ENCODE measurements at regions not wholly inside any gene's neighbourhood (a gene's known extent, or its start where the extent isn't known, plus 50 kb on each side); places are given as distances from the start of the nearest gene placed in this dataset.

DNA sequence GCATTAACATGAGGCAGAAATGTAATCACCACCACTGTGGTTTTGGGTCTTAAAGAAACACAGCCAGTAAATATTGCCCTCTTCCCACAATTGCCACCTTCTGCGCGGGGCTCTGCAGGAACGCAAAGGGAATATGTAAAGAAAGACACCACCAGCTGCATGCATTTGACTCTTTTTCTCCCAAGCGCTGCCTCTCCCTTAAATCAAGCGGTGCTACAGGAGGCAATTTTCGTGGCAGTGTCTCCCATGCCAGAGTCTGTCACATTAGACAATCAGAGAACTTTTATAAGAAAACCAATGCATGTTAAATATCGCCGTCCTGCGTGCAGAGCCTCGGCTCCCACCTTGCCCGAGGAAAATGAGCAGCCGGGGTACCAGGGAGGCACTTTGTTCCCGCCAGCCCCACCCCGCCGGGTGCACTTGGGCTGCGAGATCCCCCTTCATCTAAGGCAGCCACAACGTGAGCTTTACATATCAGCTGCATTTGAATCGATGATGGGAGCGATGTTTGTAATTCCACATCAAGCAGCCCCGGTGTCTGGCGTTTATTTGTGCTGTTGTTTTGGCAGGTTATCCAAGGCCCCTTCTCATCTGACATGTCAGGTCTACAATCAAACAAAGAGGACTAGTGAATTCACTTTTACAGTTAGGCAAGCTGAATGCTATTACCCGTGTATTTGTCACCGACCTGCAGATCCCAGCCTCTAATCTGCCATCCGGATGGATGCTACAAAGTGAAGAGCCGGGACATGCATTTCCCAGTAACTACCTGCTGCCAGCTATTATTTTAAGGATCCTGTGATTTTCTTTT is 72.3 kb upstream of the MGMT start:
- in situ Hi-C loops (cut with HindIII; ENCODE audit: low pct_unique_long_range_greater_than_20kb, low sequenced_read_pairs): no loop called here
- no peak for DNase-seq (ENCODE audit: low read depth, low spot score)

DNA sequence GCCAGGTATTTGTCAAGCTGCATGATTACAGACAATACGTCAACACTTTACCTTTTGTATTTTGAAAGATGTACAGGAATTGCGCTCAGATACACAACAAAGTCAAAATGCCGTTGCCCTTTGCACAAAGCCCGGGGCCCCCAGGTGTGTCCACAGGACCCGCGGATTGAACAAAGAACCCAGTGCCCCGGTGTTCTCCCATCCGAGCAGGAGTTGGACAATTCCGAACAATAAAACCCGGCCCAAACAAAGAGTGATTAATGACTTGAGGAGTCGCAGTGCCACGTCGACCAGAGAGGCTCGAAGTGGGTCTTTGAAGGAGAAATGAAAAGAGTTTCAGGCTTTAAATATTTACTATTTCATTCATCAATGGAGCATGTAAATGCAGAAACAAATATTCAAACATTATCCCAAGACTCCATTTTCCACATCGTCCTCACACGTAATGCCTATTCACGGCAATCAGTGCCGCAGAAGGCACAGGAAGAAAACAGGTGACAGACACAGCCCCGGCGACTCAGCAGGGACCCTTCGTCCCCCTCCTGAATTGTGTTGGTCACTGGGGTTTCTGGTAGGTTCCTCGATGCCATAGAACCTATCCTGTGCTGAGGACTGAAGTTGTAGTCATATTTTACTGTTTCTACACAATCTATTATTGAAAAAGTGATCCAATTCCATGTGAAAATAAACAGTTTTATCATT is 70.9 kb upstream of the MGMT start:
- in situ Hi-C loops (cut with HindIII; ENCODE audit: low pct_unique_long_range_greater_than_20kb, low sequenced_read_pairs): no loop called here
- no peak for DNase-seq (ENCODE audit: low read depth, low spot score)

DNA sequence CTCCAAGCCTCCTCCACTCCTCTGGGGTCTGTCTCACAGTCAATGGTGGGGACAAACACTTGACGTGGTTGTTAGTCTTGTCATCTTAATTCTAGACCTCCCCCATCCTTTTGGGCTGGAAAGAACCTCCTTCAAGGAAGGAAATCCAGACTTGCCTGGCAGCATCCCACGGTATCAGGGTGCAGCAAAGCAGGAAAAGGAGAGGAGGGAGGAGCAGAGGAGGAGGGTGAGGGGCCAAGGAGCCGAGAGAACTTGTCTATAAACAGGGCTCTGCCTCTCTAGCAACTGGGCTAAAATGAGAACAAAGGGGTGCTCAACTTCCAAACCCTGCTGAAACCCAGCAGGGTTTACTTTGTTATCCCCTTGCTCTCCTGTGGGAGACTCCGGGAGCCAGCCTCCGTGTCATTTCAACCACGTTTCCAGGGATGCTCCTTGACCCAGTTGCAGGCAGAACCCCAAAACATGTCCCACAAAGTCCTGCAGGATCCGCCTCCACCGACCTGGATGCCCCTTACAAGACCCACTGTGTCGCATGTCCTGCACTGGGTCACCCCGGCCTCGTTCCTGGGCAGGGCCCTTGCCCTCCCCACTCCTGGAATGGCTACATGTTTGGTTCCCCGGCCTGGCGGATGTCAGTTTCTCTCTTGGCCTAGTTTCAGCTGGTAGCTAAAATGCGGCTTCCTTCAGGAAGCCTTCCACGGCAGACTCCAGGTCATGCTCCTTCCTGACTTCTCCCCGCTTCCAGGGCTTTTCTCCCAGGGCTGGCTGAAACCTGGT is 69.7 kb upstream of the MGMT start:
- in situ Hi-C loops (cut with HindIII; ENCODE audit: low pct_unique_long_range_greater_than_20kb, low sequenced_read_pairs): no loop called here
- no peak for DNase-seq (ENCODE audit: low read depth, low spot score)

DNA sequence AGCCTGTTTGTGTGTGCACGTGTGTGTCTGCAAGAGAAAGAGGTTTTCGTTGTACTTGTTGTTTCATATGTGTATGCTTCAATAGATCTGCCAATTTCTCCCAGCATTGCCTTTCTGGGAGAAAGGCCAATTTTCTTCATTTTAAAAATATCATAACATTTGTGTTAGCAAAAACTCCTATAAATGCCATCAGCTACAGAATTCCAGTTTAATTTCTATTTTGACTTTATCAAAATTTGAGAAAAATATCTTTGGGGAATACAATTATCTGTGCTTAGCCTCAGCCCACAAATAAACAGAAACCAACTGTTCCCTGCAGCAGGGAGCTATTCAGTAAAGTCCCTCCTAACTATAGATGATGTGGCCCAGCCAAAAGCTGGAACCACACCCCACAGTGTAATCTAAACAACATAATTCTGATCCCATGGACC is 68.3 kb upstream of the MGMT start:
- in situ Hi-C loops (cut with HindIII; ENCODE audit: low pct_unique_long_range_greater_than_20kb, low sequenced_read_pairs): no loop called here
- no peak for DNase-seq (ENCODE audit: low read depth, low spot score)

DNA sequence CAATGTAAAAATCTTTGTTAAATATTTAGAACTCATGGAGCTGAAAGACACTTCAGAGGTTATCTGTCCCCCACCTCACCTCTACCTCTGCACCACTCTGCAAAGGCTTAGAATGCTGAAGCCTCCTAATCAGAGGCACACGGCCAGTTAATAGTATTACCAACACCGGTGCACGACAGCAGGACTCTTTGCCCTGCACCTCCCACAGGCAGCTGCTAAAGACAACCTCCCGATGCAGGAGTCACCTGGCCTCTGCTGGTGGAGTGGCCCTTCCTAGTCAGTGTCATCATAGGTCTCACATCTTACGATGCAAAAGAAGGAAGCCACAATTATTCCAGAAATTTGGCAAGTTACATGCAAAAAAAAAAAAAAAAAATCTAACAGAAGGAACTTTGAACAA is 66.6 kb upstream of the MGMT start:
- in situ Hi-C loops (cut with HindIII; ENCODE audit: low pct_unique_long_range_greater_than_20kb, low sequenced_read_pairs): no loop called here
- DNase-seq (ENCODE audit: low read depth, low spot score): no peak

DNA sequence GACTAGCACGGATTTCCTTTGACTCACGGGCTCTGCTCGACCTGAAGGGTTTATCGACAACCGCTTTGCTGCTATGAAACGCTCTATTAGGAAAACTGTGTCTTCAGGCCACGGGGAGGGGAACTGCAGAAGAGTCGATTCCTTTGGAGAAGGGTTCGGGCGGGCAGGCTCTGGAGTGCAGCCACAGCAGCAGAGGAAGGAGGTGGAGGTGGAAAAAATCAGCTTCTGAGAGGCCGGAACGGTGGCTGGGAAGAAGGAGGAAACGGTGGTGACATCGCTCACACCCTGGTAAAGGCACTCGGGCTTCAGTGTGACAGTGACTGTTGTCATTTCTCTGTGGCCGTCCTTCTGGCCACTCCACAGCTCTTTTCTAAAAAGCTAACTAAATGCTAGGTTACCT is 64.6 kb upstream of the MGMT start:
- DNase-seq (ENCODE audit: low read depth, low spot score): no peak
- in situ Hi-C loops (cut with HindIII; ENCODE audit: low pct_unique_long_range_greater_than_20kb, low sequenced_read_pairs): no loop called here

DNA sequence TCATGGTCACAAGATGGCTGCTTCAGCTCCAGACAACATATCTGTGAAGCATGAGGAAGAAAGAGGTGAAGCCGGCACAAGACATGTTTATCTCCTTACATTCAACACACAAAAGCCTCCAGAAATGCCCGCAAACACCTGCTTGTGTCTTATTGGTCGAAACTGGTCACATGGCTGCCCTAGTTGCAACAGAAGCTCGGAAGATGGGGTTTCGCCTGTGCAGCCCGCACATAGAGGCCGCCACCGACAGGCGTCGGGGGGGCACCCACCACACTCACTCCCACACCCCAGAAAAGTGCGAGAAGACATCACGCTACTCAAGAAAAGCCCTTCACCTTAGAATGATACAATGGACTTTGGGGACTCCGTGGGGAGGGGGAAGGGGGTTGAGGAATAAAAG is 63.0 kb upstream of the MGMT start:
- DNase-seq (ENCODE audit: low read depth, low spot score): no peak
- in situ Hi-C loops (cut with HindIII; ENCODE audit: low pct_unique_long_range_greater_than_20kb, low sequenced_read_pairs): no loop called here

DNA sequence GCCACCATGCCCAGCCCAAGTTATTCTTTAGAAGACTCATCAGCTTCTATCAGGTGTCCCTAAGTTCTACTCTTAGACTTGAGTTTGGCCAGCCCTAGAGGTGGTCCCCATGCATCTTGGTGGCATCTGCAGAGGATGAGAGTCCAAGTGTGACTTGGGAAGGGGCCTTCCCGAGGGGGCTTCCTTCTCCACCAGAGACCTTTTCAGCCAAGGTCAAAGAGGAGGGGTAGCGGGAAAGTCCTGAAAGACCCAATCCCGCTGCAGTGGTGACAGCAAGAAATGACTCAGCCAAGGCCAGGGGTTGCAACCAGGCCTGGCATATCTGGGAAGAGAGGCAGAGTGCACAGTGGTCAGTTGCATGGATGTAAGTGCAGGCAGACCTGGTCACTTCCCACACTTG is 61.7 kb upstream of the MGMT start:
- no peak for DNase-seq (ENCODE audit: low read depth, low spot score)
- in situ Hi-C loops (cut with HindIII; ENCODE audit: low pct_unique_long_range_greater_than_20kb, low sequenced_read_pairs): no loop called here

DNA sequence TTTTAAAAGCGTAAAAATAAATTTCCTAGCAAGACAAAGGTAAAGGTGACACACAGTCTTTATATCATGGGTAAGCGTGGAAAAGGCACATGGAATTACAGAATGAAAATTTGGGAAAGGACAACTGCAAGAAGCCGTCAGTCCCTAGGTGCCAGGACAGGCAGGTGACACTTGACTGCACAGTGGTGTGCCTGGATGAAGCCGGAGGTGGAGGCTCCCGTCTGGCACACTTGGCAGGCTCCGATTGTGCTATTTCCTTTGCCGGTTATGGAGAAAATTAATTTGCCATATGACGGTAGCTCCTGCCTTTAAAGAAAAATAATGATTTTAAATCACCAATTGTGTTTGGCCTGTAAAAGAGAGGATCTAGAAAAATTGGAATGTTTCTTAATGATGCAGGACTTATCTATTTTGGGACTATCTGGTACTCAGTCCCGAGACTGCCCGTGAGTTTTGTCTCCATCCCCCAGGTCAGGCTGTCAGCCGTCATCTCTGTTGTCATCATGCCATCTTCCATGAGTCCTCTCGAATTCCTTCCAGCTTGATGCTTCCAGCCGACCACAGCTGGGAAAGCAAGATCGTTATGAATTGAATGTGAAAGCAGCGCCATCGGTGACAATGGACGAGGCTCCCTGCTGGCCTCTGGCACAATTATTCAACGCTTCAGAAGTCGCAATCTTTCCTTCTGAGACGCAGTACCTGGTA is 56.2 kb upstream of the MGMT start:
- in situ Hi-C loops (cut with HindIII; ENCODE audit: low pct_unique_long_range_greater_than_20kb, low sequenced_read_pairs): no loop called here
- DNase-seq (ENCODE audit: low read depth, low spot score): no peak

DNA sequence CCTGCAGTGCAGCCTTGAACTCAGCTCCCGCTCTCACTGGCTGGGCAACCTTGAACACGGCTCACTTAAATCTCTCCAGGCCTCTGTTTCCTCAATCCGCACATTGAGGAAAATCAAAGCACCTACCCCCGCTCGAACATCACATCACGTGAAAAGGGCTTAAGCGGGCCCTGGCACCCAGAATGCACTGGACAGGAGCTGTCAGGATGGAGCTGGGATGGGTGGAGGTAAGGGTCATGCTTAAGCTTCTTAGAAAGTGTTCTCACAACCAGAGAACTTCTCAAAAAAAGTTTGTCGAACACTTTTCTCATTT is 55.7 kb upstream of the MGMT start:
- DNase-seq (ENCODE audit: low read depth, low spot score): no peak
- in situ Hi-C loops (cut with HindIII; ENCODE audit: low pct_unique_long_range_greater_than_20kb, low sequenced_read_pairs): no loop called here

DNA sequence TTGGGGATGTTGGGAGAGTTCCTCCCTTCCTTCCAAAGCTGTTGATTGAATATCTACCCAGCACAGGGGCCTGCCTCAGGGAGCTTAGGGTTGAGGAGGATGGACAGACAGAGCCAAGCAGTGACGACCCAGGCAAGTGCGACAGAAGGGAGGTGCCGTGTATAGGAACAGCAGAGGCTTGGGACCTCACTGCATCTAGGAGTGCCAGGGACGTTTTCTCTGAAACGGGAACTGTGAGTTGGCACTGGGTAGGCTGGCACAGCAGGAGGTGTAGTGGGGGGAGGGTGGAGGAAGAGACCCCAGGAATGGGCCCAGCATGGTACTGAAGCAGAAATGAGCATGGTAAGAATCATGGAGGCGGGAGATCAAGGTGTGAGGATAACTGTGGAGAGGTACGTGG is 55.3 kb upstream of the MGMT start:
- no peak for DNase-seq (ENCODE audit: low read depth, low spot score)
- in situ Hi-C loops (cut with HindIII; ENCODE audit: low pct_unique_long_range_greater_than_20kb, low sequenced_read_pairs): no loop called here

DNA sequence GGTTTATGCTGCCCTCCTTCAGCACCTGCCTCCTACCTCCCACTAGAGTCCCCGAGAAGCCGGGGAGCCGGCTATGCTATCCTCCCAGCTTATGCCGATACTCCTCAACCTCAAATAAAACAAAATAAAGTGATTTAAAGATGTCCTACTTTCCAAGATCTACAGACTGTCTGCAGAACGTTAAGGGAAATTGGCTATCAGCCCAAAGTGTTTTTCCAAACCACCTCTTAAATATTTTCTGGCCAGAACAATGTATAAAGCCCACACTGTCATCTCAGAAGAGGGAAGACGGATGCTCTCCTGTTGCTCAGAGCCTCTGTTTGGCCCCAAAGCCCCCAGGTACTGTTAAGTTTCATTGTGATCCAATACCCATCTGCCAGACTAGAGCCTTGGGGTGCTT is 54.0 kb upstream of the MGMT start:
- in situ Hi-C loops (cut with HindIII; ENCODE audit: low pct_unique_long_range_greater_than_20kb, low sequenced_read_pairs): no loop called here
- no peak for DNase-seq (ENCODE audit: low read depth, low spot score)

DNA sequence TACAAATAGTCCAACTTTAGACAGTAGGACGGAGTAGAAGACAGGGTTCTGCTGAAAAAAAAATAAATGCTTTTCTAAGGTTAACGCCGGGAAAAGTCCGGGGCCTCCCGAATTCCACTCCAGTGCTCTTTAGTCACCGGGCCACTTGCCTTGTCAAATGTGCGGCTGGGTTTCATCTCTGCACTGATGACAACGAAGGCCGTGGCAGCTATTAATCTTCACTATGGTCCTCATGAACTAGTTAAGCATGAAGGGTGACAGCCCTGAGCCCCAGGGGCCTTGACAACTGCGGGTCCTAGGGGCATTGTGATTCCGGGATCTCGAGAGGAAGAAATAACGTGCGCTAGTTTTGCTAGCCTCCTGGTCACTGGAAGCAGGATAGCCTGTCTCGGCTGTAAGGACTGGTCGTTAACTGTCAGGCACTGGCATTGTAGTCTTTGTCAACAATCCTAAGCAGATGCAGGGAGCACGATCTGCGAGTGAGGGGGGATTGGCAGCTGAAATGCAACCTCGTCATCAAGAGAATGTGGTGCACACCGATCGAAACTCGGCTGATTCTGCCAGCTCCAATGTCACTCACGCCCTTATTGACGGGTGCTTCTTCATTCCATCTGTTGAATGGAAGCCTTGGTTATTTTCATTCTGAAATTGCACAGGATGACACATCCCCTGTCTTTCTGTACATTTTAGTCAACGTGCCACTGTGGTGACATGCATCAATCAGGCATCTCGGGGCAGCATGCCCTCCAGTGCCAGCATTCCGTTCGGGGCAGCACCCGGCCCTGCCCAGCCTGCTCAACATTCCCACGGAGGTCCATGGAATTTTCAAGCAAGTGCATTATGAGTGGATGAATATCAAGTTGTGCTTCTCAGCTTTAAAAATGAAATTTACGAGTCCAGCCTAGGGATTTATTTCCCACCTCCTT is 51.6 kb upstream of the MGMT start:
- in situ Hi-C loops (cut with HindIII; ENCODE audit: low pct_unique_long_range_greater_than_20kb, low sequenced_read_pairs): no loop called here
- DNase-seq (ENCODE audit: low read depth, low spot score): no peak

DNA sequence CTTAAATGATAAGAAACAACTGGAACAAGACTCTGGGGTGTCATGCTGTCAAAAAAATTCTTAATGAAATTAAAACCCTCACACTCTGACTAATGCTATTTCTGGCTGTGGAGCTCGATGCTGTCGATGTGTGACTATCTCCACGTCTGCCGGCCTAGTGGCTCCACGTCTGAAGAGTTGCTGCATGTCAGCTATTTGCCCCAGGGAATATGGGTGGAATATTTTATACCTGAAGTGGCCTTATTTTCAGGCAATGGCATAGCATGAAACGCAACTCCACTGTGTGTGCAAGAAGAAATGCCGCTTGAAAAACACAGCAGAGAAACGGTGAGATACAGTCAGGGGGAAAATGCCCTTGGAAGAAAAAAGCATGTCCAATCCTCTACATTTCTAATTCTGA is 50.9 kb upstream of the MGMT start:
- no peak for DNase-seq (ENCODE audit: low read depth, low spot score)
- in situ Hi-C loops (cut with HindIII; ENCODE audit: low pct_unique_long_range_greater_than_20kb, low sequenced_read_pairs): no loop called here

DNA sequence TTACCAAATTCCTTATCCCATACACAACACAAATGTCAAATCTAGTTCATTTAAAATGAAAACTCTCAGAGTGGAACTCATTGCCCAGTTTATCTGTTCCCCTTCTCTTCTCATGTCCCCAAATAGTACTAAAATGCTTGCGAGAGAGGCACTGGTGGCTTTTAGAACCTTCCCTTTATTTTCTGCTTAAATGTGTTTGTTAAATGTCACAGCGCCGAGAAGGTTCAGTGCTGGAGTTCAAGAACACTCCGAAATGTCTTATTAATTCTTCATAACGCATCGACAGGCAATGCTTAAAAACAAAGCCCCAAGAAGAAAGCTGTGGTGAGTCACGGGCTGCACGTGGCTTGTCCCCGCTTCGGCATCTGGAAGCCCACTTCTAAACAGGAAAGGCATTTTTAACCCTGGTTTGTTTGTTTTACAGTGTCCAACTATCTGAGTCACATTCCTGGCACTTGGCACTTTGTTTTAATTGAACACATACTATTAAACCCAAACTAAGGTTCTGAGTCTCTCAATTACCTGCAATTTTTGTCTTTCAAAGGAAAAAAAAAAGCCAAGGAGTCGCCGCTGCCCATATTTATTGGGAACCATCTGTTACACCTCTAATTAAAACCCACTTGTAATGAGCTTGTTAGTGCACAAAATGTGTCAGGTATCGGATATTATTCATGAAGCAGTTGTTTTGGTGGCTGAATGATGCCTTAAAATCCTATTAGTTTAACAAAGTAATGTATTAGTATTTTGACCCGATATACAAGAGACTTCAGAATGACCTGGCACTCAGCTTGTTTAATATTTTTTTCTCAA is 49.9 kb upstream of the MGMT start:
- in situ Hi-C loops (cut with HindIII; ENCODE audit: low pct_unique_long_range_greater_than_20kb, low sequenced_read_pairs): no loop called here
- DNase-seq (ENCODE audit: low read depth, low spot score): no peak

All from SK-MEL-5 (cell line).